Muscle of back (tissue), 3 donors: ENCODE measurements at regions not wholly inside any gene's neighbourhood (a gene's known extent, or its start where the extent isn't known, plus 50 kb on each side); places are given as distances from the start of the nearest gene placed in this dataset.
A peak's percentile ranks its signal among the peaks of the same experiment; 100 is the strongest.
"Not testable (repeated sequence)": the region's sequence is repeated elsewhere in the genome, so short reads cannot be mapped to it uniquely, and the experiment has no call there.

Source experiments
- DNase-seq, 3 donors: peaks; one replicate each; pipeline versions ENCODE4 v3.0.0 to v3.0.0-alpha.2; 2013

GRCh38 chr10:90028312-90028711, 326.9 kb downstream of the KIF20B start:
- DNase-seq: no peak

GRCh38 chr10:90031776-90032175, 330.4 kb downstream of the KIF20B start:
- DNase-seq: no peak

- no peak for DNase-seq
These were observed 331.1 kb downstream of the KIF20B start for GRCh38 chr10:90032519-90032918.

- DNase-seq: not testable (repeated sequence)
These were observed 333.5 kb downstream of the KIF20B start for GRCh38 chr10:90034862-90035261.

GRCh38 chr10:90041585-90041984, 340.2 kb downstream of the KIF20B start:
- DNase-seq: no peak

- DNase-seq: no peak
These were observed 340.7 kb downstream of the KIF20B start for GRCh38 chr10:90042075-90042474.

- peak in 1 of 3 donors; percentile 0 for DNase-seq
These were observed 345.9 kb downstream of the KIF20B start for GRCh38 chr10:90047243-90047729.

GRCh38 chr10:90051053-90051452, 349.7 kb downstream of the KIF20B start:
- DNase-seq: no peak

GRCh38 chr10:90051474-90051873, 350.1 kb downstream of the KIF20B start:
- DNase-seq: no peak

GRCh38 chr10:90062786-90063185, 361.4 kb downstream of the KIF20B start:
- no peak for DNase-seq

- DNase-seq: no peak
These were observed 362.9 kb downstream of the KIF20B start for GRCh38 chr10:90064295-90064694.

GRCh38 chr10:90066435-90066834, 365.0 kb downstream of the KIF20B start:
- DNase-seq: no peak

- DNase-seq: no peak
These were observed 374.6 kb downstream of the KIF20B start for GRCh38 chr10:90075995-90076394.

GRCh38 chr10:90079819-90080218, 378.4 kb downstream of the KIF20B start:
- DNase-seq: no peak

GRCh38 chr10:90086606-90087190, 385.3 kb downstream of the KIF20B start:
- not testable (repeated sequence) for DNase-seq

- peak in 2 of 3 donors; percentile 15 to 60 for DNase-seq
These were observed 386.0 kb downstream of the KIF20B start for GRCh38 chr10:90087197-90088023.

- no peak for DNase-seq
These were observed 386.6 kb downstream of the KIF20B start for GRCh38 chr10:90088024-90088317.

- no peak for DNase-seq
These were observed 388.3 kb downstream of the KIF20B start for GRCh38 chr10:90089719-90090118.

GRCh38 chr10:90096196-90096595, 394.8 kb downstream of the KIF20B start:
- DNase-seq: peak; percentile 13 to 68 (median 32)

GRCh38 chr10:90107581-90107980, 406.2 kb downstream of the KIF20B start:
- not testable (repeated sequence) for DNase-seq

GRCh38 chr10:90111671-90112070, 410.3 kb downstream of the KIF20B start:
- DNase-seq: no peak

- no peak for DNase-seq
These were observed 411.3 kb downstream of the KIF20B start for GRCh38 chr10:90112681-90113080.

GRCh38 chr10:90118567-90118966, 417.2 kb downstream of the KIF20B start:
- not testable (repeated sequence) for DNase-seq
